Loucy (cell line): ENCODE measurements at regions not wholly inside any gene's neighbourhood (a gene's known extent, or its start where the extent isn't known, plus 50 kb on each side); places are given as distances from the start of the nearest gene placed in this dataset.

Experiments
- CTCF ChIP-seq: fragments of 200-600 bp; sonication (generic); conservative IDR thresholded peaks from 2 replicates; pipeline ENCODE4 v1.5.1; 2014; ENCODE audit warnings: mild to moderate bottlenecking, antibody characterized with exemption, low read length
- EZH2phosphoT487 ChIP-seq: fragments of 200-600 bp; IDR thresholded peaks from 2 replicates; pipeline ENCODE4 v1.6.1; 2018; ENCODE audit warnings: antibody characterized with exemption, mild to moderate bottlenecking, moderate library complexity, borderline replicate concordance

DNA sequence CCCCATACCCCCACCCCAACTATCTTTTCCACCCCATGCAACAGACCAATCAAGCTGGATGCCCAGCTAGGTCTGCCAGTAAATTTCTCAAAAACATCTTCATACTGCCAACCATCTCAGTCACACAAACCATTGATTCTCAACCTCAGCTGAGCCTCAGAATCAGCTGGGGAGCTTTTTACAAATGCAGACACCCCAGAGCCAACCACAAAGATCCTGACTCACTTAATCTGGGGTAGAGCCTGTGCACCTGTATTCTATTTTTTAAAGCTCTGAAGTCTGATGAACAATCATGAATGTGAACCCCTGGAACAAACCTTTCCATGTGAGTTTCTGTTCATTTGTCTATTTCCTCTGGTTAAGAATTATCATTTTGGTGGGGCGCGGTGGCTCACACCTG lies 66.0 kb downstream of the ZNF281 start:
- TF ChIP-seq CTCF (no peak), EZH2phosphoT487 (no peak)
